ENCODE measurements at regions not wholly inside any gene's neighbourhood (a gene's known extent, or its start where the extent isn't known, plus 50 kb on each side); places are given as distances from the start of the nearest gene placed in this dataset.

- TF ChIP-seq ZNF592 (IDR thresholded peaks at IDR 0.05) (no peak), CREM (IDR thresholded peaks at IDR 0.05; ENCODE audit: low read depth) (no peak), RCOR1 (conservative IDR thresholded peaks at IDR 0.05; ENCODE audit: low read depth, low read length) (no peak), TARDBP (IDR thresholded peaks at IDR 0.05; ENCODE audit: borderline replicate concordance) (no peak), DPF2 (IDR thresholded peaks at IDR 0.05) (no peak)
Measured at GRCh38 chr16:64165368-64165767, 956.5 kb downstream of the CDH11 start (continued).

GRCh38 chr16:64162613-64163375 lies 959.1 kb downstream of the CDH11 start:
- H3K27ac ChIP-seq (ENCODE audit: control insufficient read depth, insufficient read depth) = no peak overlapping the region
- ChIA-PET POLR2A (interaction anchor here (1.4 kb wide), 1 partner anchor 10 kb away, joined by 3 read pairs; no protein-coding TSS in a partner anchor), CTCF (no interaction called here), SMC1A (ENCODE audit: uncharacterized antibody, unreplicated experiment) (no interaction called here), RAD21 (ENCODE audit: unreplicated experiment) (no interaction called here)
- intact Hi-C loops (cut with micrococcal nuclease; ENCODE audit: unreplicated experiment) = no loop called here
- no peak for TF ChIP-seq CBFB (IDR thresholded peaks at IDR 0.05; ENCODE audit: low read depth)
- no peak for TF ChIP-seq PRDM15 (CRISPR knock-in tag; IDR thresholded peaks at IDR 0.05)
- TF ChIP-seq RELA (IDR thresholded peaks at IDR 0.05; ENCODE audit: borderline replicate concordance, partially characterized antibody) = no peak
- no peak for TF ChIP-seq CEBPB (IDR thresholded peaks at IDR 0.05; ENCODE audit: borderline replicate concordance in 1 of 2, low read depth in 2 of 2, low read length in 2 of 2)
- no peak for TF ChIP-seq JUNB (IDR thresholded peaks at IDR 0.05)
- TF ChIP-seq, protein P1, sequence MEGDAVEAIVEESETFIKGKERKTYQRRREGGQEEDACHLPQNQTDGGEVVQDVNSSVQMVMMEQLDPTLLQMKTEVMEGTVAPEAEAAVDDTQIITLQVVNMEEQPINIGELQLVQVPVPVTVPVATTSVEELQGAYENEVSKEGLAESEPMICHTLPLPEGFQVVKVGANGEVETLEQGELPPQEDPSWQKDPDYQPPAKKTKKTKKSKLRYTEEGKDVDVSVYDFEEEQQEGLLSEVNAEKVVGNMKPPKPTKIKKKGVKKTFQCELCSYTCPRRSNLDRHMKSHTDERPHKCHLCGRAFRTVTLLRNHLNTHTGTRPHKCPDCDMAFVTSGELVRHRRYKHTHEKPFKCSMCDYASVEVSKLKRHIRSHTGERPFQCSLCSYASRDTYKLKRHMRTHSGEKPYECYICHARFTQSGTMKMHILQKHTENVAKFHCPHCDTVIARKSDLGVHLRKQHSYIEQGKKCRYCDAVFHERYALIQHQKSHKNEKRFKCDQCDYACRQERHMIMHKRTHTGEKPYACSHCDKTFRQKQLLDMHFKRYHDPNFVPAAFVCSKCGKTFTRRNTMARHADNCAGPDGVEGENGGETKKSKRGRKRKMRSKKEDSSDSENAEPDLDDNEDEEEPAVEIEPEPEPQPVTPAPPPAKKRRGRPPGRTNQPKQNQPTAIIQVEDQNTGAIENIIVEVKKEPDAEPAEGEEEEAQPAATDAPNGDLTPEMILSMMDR (IDR thresholded peaks at IDR 0.05 in 2 of 3, conservative IDR thresholded peaks at IDR 0.05 in 1 of 3; ENCODE audit: control insufficient read depth in 2 of 3, extremely low read depth in 1 of 3, insufficient read depth in 1 of 3, low read depth in 3 of 3, low read length in 3 of 3) = no peak
- H3K4me3 ChIP-seq = no peak overlapping the region
- FAIRE-seq = no peak
- ATAC-seq = no peak
- in situ Hi-C loops (cut with MboI) = no loop called here
- no peaks in the 10 kb centered on the region for H3K4me1 ChIP-seq (ENCODE audit: control insufficient read depth, insufficient read depth, low read length)
- H3K9ac ChIP-seq (ENCODE audit: control insufficient read depth, insufficient read depth, low read length) = no peak overlapping the region
- H3K9me3 ChIP-seq (replicated peaks; ENCODE audit: control insufficient read depth, insufficient read depth, low read length) = no peaks in the 10 kb centered on the region
- BruUV-seq (replicated peaks) = no TSS peak
- DNase-seq (ENCODE audit: low read depth, low spot score) = no peak
- H3K4me2 ChIP-seq (ENCODE audit: control insufficient read depth, insufficient read depth) = no peak overlapping the region
- H2AFZ ChIP-seq (ENCODE audit: control insufficient read depth, low read depth, low read length) = no peak overlapping the region
- H3K79me2 ChIP-seq (ENCODE audit: control insufficient read depth, insufficient read depth, low read length) = no peaks in the 10 kb centered on the region
- H4K20me1 ChIP-seq (ENCODE audit: control insufficient read depth, insufficient read depth) = no peaks in the 10 kb centered on the region
- WGBS (ENCODE audit: insufficient coverage, insufficient replicate concordance, low lambda C conversion rate, missing lambda C conversion rate) = 19% methylated on average over 4 of the region's 4 CpGs
- H3K27me3 ChIP-seq (replicated peaks in 1 of 2; ENCODE audit: control insufficient read depth in 2 of 2, insufficient read depth in 2 of 2, low read length in 1 of 2) = no peaks in the 10 kb centered on the region
- no peaks in the 10 kb centered on the region for H3K36me3 ChIP-seq (ENCODE audit: control insufficient read depth in 2 of 2, insufficient read depth in 2 of 2, low read length in 1 of 2)
